C4-2B (cell line): ENCODE measurements at regions not wholly inside any gene's neighbourhood (a gene's known extent, or its start where the extent isn't known, plus 50 kb on each side); places are given as distances from the start of the nearest gene placed in this dataset.

ENCODE experiments used
- H3K27ac ChIP-seq: fragments of 450-650 bp; 2 replicates; pipeline ENCODE4 v1.5.1; 2017
- ZFX ChIP-seq: fragments of 450-650 bp; IDR thresholded peaks from 2 replicates; pipeline ENCODE4 v1.6.1; 2017
- TF ChIP-seq, protein P1 (sequence below): fragments of 450-650 bp; conservative IDR thresholded peaks from 2 replicates; pipeline ENCODE4 v1.5.1; 2017; ENCODE audit warnings: mild to moderate bottlenecking

DNA sequence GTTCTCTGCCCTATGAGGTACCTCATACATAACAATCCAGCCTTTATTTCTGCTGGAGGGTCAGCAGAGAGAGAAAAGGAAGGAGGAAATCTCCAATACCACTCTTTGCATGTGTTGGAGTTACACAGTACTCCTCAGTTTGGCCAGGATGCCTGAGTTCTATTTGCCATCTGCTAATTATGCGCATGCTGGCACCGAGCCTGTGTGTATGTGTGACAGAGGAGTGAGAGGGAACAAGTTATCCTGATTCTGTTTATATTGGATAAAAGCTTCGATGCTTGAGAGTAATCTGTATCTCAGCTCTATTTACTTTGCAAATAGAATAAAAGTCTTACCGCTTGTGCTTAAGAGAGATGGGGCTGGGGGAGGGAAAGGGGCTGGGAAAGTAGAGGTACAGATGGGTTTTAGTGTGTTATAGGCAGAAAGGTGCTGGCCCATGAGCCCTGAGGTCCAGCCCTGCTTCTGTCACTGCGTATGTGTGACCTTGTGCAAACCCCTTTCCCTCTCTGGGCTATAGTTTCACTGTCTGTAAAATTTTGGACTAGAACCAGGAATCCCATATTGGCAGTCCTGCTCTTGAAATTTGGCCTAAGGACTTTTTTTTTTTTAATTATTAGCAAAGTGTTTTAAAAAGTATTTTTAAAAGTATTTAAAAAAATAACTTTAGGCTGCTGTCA lies 54.5 kb upstream of the PLXNA2 start:
- H3K27ac ChIP-seq: peak overlapping the region; percentile 44; the same call in 1 of the 2 replicates
- TF ChIP-seq ZFX: no peak
- TF ChIP-seq, protein P1, sequence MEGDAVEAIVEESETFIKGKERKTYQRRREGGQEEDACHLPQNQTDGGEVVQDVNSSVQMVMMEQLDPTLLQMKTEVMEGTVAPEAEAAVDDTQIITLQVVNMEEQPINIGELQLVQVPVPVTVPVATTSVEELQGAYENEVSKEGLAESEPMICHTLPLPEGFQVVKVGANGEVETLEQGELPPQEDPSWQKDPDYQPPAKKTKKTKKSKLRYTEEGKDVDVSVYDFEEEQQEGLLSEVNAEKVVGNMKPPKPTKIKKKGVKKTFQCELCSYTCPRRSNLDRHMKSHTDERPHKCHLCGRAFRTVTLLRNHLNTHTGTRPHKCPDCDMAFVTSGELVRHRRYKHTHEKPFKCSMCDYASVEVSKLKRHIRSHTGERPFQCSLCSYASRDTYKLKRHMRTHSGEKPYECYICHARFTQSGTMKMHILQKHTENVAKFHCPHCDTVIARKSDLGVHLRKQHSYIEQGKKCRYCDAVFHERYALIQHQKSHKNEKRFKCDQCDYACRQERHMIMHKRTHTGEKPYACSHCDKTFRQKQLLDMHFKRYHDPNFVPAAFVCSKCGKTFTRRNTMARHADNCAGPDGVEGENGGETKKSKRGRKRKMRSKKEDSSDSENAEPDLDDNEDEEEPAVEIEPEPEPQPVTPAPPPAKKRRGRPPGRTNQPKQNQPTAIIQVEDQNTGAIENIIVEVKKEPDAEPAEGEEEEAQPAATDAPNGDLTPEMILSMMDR: no peak

DNA sequence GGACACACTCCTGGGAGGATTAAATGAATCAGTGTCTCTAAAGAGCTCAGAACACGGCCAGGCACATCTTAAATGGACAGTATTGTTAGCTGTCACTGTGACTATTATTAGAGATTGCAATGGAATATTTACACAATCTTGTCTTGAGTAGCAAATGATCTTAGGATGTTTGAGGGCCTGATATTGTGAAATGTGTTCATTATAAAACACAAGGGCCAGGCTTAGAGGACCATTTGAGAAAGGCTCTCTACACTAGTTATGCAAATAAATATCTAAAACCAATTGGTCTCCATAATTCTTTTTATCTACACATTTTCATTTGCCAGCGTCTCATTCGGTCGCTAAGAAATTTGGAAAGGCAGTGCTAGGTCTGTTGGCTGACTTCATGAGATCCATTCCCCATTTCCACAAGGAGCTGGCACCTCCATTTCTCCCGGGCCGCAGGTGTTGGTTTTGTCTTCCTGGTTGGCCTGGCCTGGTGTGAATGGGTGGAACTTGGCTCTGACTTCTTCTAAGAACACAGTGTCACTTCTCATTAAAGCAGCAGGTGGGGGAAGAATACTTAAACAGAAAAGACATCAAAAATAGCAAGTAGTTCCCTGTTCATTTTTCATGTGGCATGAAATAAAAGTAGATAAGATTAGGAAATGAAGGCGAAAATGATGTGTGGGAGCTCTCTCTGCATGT lies 56.0 kb upstream of the PLXNA2 start:
- TF ChIP-seq, protein P1: no peak
- no peak for TF ChIP-seq ZFX
- H3K27ac ChIP-seq: peak overlapping the region; percentile 44; the same call in 1 of the 2 replicates

DNA sequence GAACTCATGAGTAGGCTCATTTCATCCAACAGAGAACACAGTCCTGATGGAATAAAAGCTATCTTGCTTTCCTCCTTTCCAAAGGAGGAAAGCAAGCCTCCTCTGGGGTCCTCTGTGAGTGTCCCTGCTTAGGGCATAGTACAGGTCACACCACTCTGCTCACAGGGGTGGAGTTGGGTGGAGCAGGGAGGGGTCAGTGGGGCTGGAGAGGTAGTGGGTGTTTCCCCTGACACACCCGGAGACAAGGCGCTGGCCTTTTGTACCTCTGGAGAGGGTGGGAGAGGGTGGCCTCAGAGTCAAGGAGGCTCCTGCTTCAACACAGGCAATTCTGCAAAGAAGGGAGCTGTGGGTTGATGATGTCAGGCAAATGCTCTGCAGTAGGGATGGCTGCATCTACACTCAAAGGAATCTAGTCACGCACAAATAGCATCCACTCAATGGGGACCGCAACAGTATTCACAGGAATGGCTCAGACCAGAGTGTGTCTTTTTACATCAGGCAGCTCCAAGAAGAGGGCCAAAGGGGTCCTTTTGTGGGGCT lies 58.6 kb upstream of the PLXNA2 start:
- TF ChIP-seq ZFX: no peak
- TF ChIP-seq, protein P1: no peak

DNA sequence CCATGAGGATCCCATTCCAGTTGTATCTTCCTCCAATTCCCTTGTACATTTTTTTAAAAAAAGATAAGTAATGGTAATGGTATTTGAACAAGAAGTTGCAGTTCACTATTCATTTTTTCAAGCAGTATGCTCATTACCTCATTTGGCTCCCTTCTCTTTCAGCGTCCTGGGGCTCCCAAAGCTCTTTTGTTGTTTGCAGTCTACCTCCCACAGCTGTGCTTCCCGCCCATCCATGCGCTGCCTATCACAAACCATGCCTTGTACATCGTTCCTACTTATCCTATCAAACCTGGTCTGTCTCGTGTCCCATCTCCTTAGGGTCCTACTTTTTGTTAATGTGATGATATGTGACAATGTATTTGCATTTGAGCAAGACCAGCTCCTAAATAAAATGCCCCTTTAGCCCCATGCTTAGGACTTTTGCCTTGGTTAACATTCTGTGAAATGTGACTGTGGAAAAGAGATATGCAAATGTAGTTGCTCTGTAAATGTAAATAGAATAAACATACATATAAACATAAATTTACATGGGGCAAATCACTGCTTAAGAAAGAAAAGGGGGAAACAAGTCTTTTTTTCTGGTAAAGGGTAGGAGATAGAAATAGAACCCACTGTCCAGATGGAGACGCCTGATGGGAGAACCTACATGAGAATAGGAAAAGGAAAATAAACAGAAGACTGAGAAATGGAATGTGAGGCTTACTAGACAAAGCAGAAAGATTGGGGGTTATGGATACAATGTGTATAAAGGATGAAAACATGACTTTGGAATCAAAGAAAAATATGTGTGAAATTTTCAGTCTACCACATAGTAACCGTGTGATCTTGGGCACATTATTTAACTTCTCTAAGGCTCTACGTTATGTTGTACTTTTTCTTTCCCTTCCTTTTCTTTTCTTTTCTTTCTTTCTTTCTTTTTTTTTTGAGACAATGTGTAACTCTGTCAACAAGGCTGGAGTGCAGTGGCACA lies 59.8 kb upstream of the PLXNA2 start:
- no peak overlapping the region for H3K27ac ChIP-seq
- TF ChIP-seq ZFX: no peak
- TF ChIP-seq, protein P1: no peak

More for the DNA sequence above, 58.6 kb upstream of the PLXNA2 start:
- no peak overlapping the region for H3K27ac ChIP-seq

DNA sequence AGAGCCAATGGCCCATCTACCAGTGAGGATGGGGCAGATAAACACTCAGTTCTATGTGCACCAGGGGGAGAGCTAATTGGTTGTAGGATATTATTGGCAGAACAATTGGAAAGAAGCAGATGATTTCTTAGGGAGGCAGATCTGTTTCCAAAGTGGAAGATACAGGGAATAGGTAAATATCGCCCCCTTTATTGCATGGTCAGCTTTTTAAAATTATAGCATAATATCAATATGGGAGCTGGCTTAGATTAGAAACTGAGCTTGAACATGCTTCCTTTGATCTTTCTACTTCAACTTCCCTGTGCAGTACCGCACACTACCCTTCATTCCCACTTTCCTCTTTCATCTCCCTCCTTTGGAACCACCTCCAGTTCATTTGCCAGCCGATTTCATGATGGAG lies 64.0 kb upstream of the PLXNA2 start:
- H3K27ac ChIP-seq: no peak overlapping the region

DNA sequence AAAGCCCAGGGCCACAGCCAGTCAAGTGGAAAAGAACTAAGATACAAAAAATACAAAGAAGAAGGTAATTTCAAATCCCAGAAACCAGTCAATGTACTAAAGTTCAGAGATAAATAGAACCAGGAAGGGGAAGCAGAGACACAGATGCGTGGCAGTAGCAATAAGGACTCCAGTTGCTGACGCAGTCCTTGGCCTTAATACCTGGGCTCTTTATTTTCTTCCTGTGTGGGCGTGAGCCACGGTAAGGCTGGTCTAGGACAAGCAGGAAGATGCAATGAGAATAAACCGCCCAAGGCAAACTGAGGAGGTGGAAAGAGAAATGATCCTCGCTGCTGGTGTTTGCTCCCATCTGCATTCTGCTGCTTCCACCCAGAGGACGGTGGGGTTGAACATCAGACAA lies 65.6 kb upstream of the PLXNA2 start:
- TF ChIP-seq, protein P1: no peak
- no peak for TF ChIP-seq ZFX
- H3K27ac ChIP-seq: no peak overlapping the region

More for the DNA sequence above, 64.0 kb upstream of the PLXNA2 start:
- TF ChIP-seq, protein P1: no peak
- no peak for TF ChIP-seq ZFX
